HK-2 (cell line): ENCODE measurements at regions not wholly inside any gene's neighbourhood (a gene's known extent, or its start where the extent isn't known, plus 50 kb on each side); places are given as distances from the start of the nearest gene placed in this dataset.
"Not testable (repeated sequence)": the region's sequence is repeated elsewhere in the genome, so short reads cannot be mapped to it uniquely, and the experiment has no call there.

Source experiments
- DNase-seq: peaks from one replicate; pipeline ENCODE4 v3.0.0-alpha.2; 2018; ENCODE audit not compliant: unreplicated experiment

- DNase-seq: no peak
Observed at GRCh38 chr3:68676136-68676535, 256.2 kb downstream of the TAFA4 start.

- no peak for DNase-seq
Observed at GRCh38 chr3:68667346-68667745, 265.0 kb downstream of the TAFA4 start.

- no peak for DNase-seq
Observed at GRCh38 chr3:68666429-68667136, 265.8 kb downstream of the TAFA4 start.

GRCh38 chr3:68664276-68664675, 268.1 kb downstream of the TAFA4 start:
- DNase-seq: no peak

- DNase-seq: no peak
Observed at GRCh38 chr3:68662176-68662575, 270.2 kb downstream of the TAFA4 start.

- not testable (repeated sequence) for DNase-seq
Observed at GRCh38 chr3:68650657-68651056, 281.7 kb downstream of the TAFA4 start.

GRCh38 chr3:68648494-68648893, 283.9 kb downstream of the TAFA4 start:
- no peak for DNase-seq

- DNase-seq: no peak
Observed at GRCh38 chr3:68631850-68632545, 300.3 kb downstream of the TAFA4 start.

GRCh38 chr3:68620211-68620610, 312.1 kb downstream of the TAFA4 start:
- no peak for DNase-seq

- no peak for DNase-seq
Observed at GRCh38 chr3:68614087-68614486, 318.3 kb downstream of the TAFA4 start.

GRCh38 chr3:68571321-68571720, 361.0 kb downstream of the TAFA4 start:
- no peak for DNase-seq

GRCh38 chr3:68560728-68561127, 371.6 kb downstream of the TAFA4 start:
- no peak for DNase-seq

GRCh38 chr3:68535782-68536181, 396.6 kb downstream of the TAFA4 start:
- no peak for DNase-seq

GRCh38 chr3:68523330-68523729, 409.0 kb downstream of the TAFA4 start:
- DNase-seq: no peak

- DNase-seq: no peak
Observed at GRCh38 chr3:68515237-68515636, 417.1 kb downstream of the TAFA4 start.

GRCh38 chr3:68504201-68504600, 428.1 kb downstream of the TAFA4 start:
- no peak for DNase-seq

- not testable (repeated sequence) for DNase-seq
Observed at GRCh38 chr3:68485845-68486244, 446.5 kb downstream of the TAFA4 start.

GRCh38 chr3:68485051-68485450, 447.3 kb downstream of the TAFA4 start:
- DNase-seq: no peak

GRCh38 chr3:68483601-68484000, 448.7 kb downstream of the TAFA4 start:
- no peak for DNase-seq

GRCh38 chr3:68483041-68483440, 449.3 kb downstream of the TAFA4 start:
- no peak for DNase-seq

- no peak for DNase-seq
Observed at GRCh38 chr3:68482565-68482964, 449.8 kb downstream of the TAFA4 start.

GRCh38 chr3:68479779-68480178, 452.6 kb downstream of the TAFA4 start:
- no peak for DNase-seq

- DNase-seq: no peak
Observed at GRCh38 chr3:68468695-68469375, 463.5 kb downstream of the TAFA4 start.
